ENCODE measurements at regions not wholly inside any gene's neighbourhood (a gene's known extent, or its start where the extent isn't known, plus 50 kb on each side); places are given as distances from the start of the nearest gene placed in this dataset.

DNA sequence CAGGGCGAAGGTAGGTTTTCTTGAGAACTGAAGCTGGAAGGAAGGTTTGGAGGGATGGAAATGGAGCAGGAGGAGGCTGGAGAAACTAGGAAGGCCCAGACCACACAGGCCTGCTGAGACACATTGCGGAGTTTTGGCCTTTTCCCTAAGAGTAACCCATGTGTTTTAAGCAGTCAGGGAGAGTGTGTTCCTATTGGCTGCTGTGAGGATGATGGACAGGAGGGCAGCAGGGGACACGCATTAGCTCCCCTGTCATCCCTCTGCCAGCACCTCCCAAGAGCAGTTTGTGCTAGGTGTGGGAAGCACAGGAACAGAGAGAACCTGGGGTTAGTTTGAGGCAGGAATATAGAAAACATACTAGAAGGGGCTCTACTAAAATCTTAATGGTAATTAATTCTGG lies 842.1 kb downstream of the TBC1D22A start (continued):
- TF ChIP-seq, protein P1, sequence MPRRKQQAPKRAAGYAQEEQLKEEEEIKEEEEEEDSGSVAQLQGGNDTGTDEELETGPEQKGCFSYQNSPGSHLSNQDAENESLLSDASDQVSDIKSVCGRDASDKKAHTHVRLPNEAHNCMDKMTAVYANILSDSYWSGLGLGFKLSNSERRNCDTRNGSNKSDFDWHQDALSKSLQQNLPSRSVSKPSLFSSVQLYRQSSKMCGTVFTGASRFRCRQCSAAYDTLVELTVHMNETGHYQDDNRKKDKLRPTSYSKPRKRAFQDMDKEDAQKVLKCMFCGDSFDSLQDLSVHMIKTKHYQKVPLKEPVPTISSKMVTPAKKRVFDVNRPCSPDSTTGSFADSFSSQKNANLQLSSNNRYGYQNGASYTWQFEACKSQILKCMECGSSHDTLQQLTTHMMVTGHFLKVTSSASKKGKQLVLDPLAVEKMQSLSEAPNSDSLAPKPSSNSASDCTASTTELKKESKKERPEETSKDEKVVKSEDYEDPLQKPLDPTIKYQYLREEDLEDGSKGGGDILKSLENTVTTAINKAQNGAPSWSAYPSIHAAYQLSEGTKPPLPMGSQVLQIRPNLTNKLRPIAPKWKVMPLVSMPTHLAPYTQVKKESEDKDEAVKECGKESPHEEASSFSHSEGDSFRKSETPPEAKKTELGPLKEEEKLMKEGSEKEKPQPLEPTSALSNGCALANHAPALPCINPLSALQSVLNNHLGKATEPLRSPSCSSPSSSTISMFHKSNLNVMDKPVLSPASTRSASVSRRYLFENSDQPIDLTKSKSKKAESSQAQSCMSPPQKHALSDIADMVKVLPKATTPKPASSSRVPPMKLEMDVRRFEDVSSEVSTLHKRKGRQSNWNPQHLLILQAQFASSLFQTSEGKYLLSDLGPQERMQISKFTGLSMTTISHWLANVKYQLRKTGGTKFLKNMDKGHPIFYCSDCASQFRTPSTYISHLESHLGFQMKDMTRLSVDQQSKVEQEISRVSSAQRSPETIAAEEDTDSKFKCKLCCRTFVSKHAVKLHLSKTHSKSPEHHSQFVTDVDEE (CRISPR knock-in tag; IDR thresholded peaks at IDR 0.05), result no peak
- TF ChIP-seq OSR1 (CRISPR knock-in tag; IDR thresholded peaks at IDR 0.05) (no peak), ZC3H10 (CRISPR knock-in tag; IDR thresholded peaks at IDR 0.05) (no peak), SNAI2 (CRISPR knock-in tag; IDR thresholded peaks at IDR 0.05) (no peak), ISL1 (CRISPR knock-in tag; IDR thresholded peaks at IDR 0.05) (no peak), RARB (CRISPR knock-in tag; IDR thresholded peaks at IDR 0.05) (no peak)
- TF ChIP-seq, protein P2, sequence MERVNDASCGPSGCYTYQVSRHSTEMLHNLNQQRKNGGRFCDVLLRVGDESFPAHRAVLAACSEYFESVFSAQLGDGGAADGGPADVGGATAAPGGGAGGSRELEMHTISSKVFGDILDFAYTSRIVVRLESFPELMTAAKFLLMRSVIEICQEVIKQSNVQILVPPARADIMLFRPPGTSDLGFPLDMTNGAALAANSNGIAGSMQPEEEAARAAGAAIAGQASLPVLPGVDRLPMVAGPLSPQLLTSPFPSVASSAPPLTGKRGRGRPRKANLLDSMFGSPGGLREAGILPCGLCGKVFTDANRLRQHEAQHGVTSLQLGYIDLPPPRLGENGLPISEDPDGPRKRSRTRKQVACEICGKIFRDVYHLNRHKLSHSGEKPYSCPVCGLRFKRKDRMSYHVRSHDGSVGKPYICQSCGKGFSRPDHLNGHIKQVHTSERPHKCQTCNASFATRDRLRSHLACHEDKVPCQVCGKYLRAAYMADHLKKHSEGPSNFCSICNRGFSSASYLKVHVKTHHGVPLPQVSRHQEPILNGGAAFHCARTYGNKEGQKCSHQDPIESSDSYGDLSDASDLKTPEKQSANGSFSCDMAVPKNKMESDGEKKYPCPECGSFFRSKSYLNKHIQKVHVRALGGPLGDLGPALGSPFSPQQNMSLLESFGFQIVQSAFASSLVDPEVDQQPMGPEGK (CRISPR knock-in tag; IDR thresholded peaks at IDR 0.05; ENCODE audit: borderline replicate concordance), result no peak

DNA sequence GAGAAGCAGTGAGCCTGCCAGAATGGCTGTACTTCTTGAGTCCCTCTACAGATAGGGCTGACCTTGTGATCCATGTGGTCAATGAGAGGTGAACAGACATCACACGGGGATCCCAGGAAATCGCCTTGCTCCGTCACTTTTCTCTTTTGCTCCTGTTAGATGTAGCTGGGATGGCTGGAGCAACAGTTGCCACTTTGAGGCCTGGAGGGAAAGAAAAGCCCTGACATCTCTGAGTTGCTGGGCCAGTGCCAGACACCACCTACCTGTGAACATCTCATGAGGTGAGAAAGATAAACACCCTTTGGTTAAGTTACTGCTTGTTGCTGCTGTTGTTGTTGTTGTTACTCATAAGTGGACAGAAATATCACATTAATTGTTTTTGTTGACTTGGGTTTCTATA lies 840.3 kb downstream of the TBC1D22A start:
- no peak for ATAC-seq
- TF ChIP-seq ZFP3 (CRISPR knock-in tag; IDR thresholded peaks at IDR 0.05) (no peak), ISL1 (CRISPR knock-in tag; IDR thresholded peaks at IDR 0.05) (no peak), ZNF70 (CRISPR knock-in tag; IDR thresholded peaks at IDR 0.05) (no peak)

DNA sequence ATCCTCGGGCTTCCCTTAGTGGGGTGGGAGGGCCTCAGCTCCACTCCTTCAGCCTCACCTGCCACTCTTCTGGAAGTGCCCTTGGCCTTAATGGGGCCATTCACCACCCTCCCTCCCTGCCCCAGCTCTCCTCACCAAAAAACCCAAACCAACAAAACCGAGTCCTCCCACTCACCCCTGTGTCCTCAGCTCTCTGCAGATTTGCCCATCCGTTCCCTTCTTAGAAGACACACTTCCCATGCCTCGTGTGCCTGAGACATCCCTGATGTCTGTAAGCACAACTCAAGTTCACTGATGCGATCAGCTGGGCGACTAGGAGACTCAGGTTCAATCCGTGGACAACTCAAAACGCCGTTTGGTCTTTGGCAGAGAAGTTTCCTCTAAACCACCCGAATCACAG lies 839.2 kb downstream of the TBC1D22A start:
- TF ChIP-seq, protein P3, sequence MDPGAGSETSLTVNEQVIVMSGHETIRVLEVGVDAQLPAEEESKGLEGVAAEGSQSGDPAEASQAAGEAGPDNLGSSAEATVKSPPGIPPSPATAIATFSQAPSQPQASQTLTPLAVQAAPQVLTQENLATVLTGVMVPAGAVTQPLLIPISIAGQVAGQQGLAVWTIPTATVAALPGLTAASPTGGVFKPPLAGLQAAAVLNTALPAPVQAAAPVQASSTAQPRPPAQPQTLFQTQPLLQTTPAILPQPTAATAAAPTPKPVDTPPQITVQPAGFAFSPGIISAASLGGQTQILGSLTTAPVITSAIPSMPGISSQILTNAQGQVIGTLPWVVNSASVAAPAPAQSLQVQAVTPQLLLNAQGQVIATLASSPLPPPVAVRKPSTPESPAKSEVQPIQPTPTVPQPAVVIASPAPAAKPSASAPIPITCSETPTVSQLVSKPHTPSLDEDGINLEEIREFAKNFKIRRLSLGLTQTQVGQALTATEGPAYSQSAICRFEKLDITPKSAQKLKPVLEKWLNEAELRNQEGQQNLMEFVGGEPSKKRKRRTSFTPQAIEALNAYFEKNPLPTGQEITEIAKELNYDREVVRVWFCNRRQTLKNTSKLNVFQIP (CRISPR knock-in tag; IDR thresholded peaks at IDR 0.05; ENCODE audit: borderline replicate concordance, low read depth), result no peak
- no peak for TF ChIP-seq ZC3H10 (CRISPR knock-in tag; IDR thresholded peaks at IDR 0.05)
- TF ChIP-seq, protein P4, sequence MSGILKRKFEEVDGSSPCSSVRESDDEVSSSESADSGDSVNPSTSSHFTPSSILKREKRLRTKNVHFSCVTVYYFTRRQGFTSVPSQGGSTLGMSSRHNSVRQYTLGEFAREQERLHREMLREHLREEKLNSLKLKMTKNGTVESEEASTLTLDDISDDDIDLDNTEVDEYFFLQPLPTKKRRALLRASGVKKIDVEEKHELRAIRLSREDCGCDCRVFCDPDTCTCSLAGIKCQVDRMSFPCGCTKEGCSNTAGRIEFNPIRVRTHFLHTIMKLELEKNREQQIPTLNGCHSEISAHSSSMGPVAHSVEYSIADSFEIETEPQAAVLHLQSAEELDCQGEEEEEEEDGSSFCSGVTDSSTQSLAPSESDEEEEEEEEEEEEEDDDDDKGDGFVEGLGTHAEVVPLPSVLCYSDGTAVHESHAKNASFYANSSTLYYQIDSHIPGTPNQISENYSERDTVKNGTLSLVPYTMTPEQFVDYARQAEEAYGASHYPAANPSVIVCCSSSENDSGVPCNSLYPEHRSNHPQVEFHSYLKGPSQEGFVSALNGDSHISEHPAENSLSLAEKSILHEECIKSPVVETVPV (CRISPR knock-in tag; IDR thresholded peaks at IDR 0.05), result no peak
- TF ChIP-seq ISL1 (CRISPR knock-in tag; IDR thresholded peaks at IDR 0.05), result no peak
- TF ChIP-seq SNAI2 (CRISPR knock-in tag; IDR thresholded peaks at IDR 0.05), result no peak
- no peak for TF ChIP-seq TCF4 (CRISPR knock-in tag; IDR thresholded peaks at IDR 0.05; ENCODE audit: borderline replicate concordance)
- TF ChIP-seq PPARA (CRISPR knock-in tag; IDR thresholded peaks at IDR 0.05; ENCODE audit: borderline replicate concordance), result no peak
- TF ChIP-seq, protein P1 (CRISPR knock-in tag; IDR thresholded peaks at IDR 0.05), result no peak
- TF ChIP-seq GLIS3 (CRISPR knock-in tag; IDR thresholded peaks at IDR 0.05), result no peak
- TF ChIP-seq CSDC2 (CRISPR knock-in tag; IDR thresholded peaks at IDR 0.05), result no peak
- no peak for TF ChIP-seq ARNTL (CRISPR knock-in tag; IDR thresholded peaks at IDR 0.05; ENCODE audit: borderline replicate concordance, low read depth)
- TF ChIP-seq ESRRG (CRISPR knock-in tag; IDR thresholded peaks at IDR 0.05), result no peak
- no peak for TF ChIP-seq BACH2 (CRISPR knock-in tag; IDR thresholded peaks at IDR 0.05; ENCODE audit: borderline replicate concordance)
- TF ChIP-seq OSR1 (CRISPR knock-in tag; IDR thresholded peaks at IDR 0.05), result no peak
- TF ChIP-seq ZFP30 (CRISPR knock-in tag; IDR thresholded peaks at IDR 0.05), result no peak
- TF ChIP-seq ZNF70 (CRISPR knock-in tag; IDR thresholded peaks at IDR 0.05), result no peak
- TF ChIP-seq ZFP3 (CRISPR knock-in tag; IDR thresholded peaks at IDR 0.05), result no peak
- no peak for TF ChIP-seq RARB (CRISPR knock-in tag; IDR thresholded peaks at IDR 0.05)
- TF ChIP-seq, protein P5, sequence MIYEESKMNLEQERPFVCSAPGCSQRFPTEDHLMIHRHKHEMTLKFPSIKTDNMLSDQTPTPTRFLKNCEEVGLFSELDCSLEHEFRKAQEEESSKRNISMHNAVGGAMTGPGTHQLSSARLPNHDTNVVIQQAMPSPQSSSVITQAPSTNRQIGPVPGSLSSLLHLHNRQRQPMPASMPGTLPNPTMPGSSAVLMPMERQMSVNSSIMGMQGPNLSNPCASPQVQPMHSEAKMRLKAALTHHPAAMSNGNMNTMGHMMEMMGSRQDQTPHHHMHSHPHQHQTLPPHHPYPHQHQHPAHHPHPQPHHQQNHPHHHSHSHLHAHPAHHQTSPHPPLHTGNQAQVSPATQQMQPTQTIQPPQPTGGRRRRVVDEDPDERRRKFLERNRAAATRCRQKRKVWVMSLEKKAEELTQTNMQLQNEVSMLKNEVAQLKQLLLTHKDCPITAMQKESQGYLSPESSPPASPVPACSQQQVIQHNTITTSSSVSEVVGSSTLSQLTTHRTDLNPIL (CRISPR knock-in tag; IDR thresholded peaks at IDR 0.05; ENCODE audit: low read depth), result no peak
- TF ChIP-seq ZNF8 (CRISPR knock-in tag; IDR thresholded peaks at IDR 0.05), result no peak
- ATAC-seq, result no peak

All from SK-N-SH treated with all-trans-retinoic acid at 6 μM for 48 hours (cell line).